Loucy (cell line): ENCODE measurements at regions not wholly inside any gene's neighbourhood (a gene's known extent, or its start where the extent isn't known, plus 50 kb on each side); places are given as distances from the start of the nearest gene placed in this dataset.

Source experiments
- H2AFZ ChIP-seq: fragments of 200-600 bp; sonication (generic); 2 replicates; pipeline ENCODE4 v1.6.0; 2016; ENCODE audit warnings: antibody characterized with exemption, mild to moderate bottlenecking, low read length, moderate library complexity
- H3F3A ChIP-seq: fragments of 200-600 bp; 2 replicates; pipeline ENCODE4 v1.6.0; 2016; ENCODE audit warnings: antibody characterized with exemption, low read depth, mild to moderate bottlenecking
- H3K27me3 ChIP-seq: fragments of 200-600 bp; sonication (generic); 2 replicates; pipeline ENCODE4 v1.6.1; 2014; ENCODE audit warnings: low read length, mild to moderate bottlenecking; ENCODE audit not compliant: insufficient read depth, poor library complexity, severe bottlenecking
- H3K36me3 ChIP-seq: fragments of 200-600 bp; sonication (generic); 2 replicates; pipeline ENCODE4 v1.6.1; 2016; ENCODE audit warnings: low read length; ENCODE audit not compliant: insufficient read depth
- H3K4me1 ChIP-seq: fragments of 200-600 bp; sonication (generic); 2 replicates; pipeline ENCODE4 v1.5.1; 2014; ENCODE audit warnings: low read length, mild to moderate bottlenecking; ENCODE audit not compliant: insufficient read depth, poor library complexity, severe bottlenecking
- H3K4me2 ChIP-seq: fragments of 200-600 bp; sonication (generic); 2 replicates; pipeline ENCODE4 v1.6.0; 2014; ENCODE audit warnings: antibody characterized with exemption, low read length, low read depth, mild to moderate bottlenecking; ENCODE audit not compliant: poor library complexity, severe bottlenecking
- H3K4me3 ChIP-seq: fragments of 200-600 bp; sonication (generic); 2 replicates; pipeline ENCODE4 v1.5.1; 2014; ENCODE audit warnings: low read length, mild to moderate bottlenecking, mixed read lengths; ENCODE audit not compliant: poor library complexity, severe bottlenecking
- H3K79me2 ChIP-seq: fragments of 200-600 bp; sonication (generic); 2 replicates; pipeline ENCODE4 v1.6.1; 2014; ENCODE audit warnings: low read length; ENCODE audit not compliant: insufficient read depth
- H3K9ac ChIP-seq: fragments of 200-600 bp; sonication (generic); 2 replicates; pipeline ENCODE4 v1.6.0; 2014; ENCODE audit warnings: mild to moderate bottlenecking, low read depth, low read length, moderate library complexity; ENCODE audit not compliant: poor library complexity, severe bottlenecking
- H3K9me2 ChIP-seq: fragments of 200-600 bp; sonication (generic); replicated peaks from 2 replicates; pipeline ENCODE4 v1.6.1; 2016; ENCODE audit warnings: low read depth, low read length, mixed read lengths
- H3K9me3 ChIP-seq: fragments of 200-600 bp; sonication (generic); 2 replicates; pipeline ENCODE4 v1.6.1; 2014; ENCODE audit warnings: mild to moderate bottlenecking, antibody characterized with exemption, low read length, low read depth; ENCODE audit not compliant: insufficient read depth
- H4K20me1 ChIP-seq: fragments of 200-600 bp; sonication (generic); 2 replicates; pipeline ENCODE4 v1.6.0; 2014; ENCODE audit warnings: antibody characterized with exemption, low read length, mild to moderate bottlenecking; ENCODE audit not compliant: insufficient read depth, poor library complexity, severe bottlenecking
- CTCF ChIP-seq: fragments of 200-600 bp; sonication (generic); conservative IDR thresholded peaks from 2 replicates; pipeline ENCODE4 v1.5.1; 2014; ENCODE audit warnings: mild to moderate bottlenecking, antibody characterized with exemption, low read length
- EZH2phosphoT487 ChIP-seq: fragments of 200-600 bp; IDR thresholded peaks from 2 replicates; pipeline ENCODE4 v1.6.1; 2018; ENCODE audit warnings: antibody characterized with exemption, mild to moderate bottlenecking, moderate library complexity, borderline replicate concordance

- TF ChIP-seq EZH2phosphoT487 (no peak), CTCF (no peak)
- Histone ChIP-seq H3K79me2 (no peaks in the 10 kb centered on the region), H3K9me2 (no peaks in the 10 kb centered on the region), H3K4me2 (no peak overlapping the region), H3K9ac (no peak overlapping the region), H3K4me1 (peaks cover 21% of the 10 kb centered on the region), H3K36me3 (no peaks in the 10 kb centered on the region), H3F3A (no peaks in the 10 kb centered on the region), H2AFZ (no peak overlapping the region), H3K4me3 (no peak overlapping the region), H3K27me3 (no peaks in the 10 kb centered on the region), H3K9me3 (no peaks in the 10 kb centered on the region), H4K20me1 (no peaks in the 10 kb centered on the region)
Observed at GRCh38 chr10:2933924-2934323, 133.4 kb upstream of the PFKP start.

GRCh38 chr10:2933519-2933918 lies 133.8 kb upstream of the PFKP start:
- Histone ChIP-seq H3K4me3 (no peak overlapping the region), H3K27me3 (no peaks in the 10 kb centered on the region), H3F3A (no peaks in the 10 kb centered on the region), H3K4me1 (peaks cover 21% of the 10 kb centered on the region), H2AFZ (no peak overlapping the region), H3K36me3 (no peaks in the 10 kb centered on the region), H3K9me2 (no peaks in the 10 kb centered on the region), H3K4me2 (no peak overlapping the region), H3K9me3 (no peaks in the 10 kb centered on the region), H4K20me1 (no peaks in the 10 kb centered on the region), H3K79me2 (no peaks in the 10 kb centered on the region), H3K9ac (no peak overlapping the region)
- TF ChIP-seq CTCF = no peak

DNA sequence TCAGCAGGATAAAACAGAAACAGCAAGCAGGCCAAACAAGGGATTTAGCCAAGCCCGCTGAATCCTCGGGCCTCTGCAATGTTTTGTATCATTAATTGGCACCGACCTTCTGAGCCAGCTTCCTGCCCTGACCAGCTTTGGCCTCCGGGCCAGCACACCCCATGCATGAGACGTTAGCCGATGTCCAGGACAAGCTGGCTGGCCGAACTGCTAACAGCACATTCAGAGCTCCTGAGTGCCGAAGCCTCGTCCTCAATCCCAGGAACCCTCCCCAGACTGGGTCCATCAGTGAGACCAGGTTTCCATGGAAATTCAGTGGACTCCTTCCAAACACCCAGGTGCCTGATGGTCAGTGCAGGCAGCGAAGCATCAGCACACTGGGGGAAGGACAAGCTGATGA lies 134.3 kb upstream of the PFKP start:
- H3K4me1 ChIP-seq = peaks cover 22% of the 10 kb centered on the region
- H2AFZ ChIP-seq = no peak overlapping the region
- no peaks in the 10 kb centered on the region for H3K27me3 ChIP-seq
- no peak overlapping the region for H3K4me3 ChIP-seq
- no peaks in the 10 kb centered on the region for H4K20me1 ChIP-seq
- H3K9me2 ChIP-seq = no peaks in the 10 kb centered on the region
- H3K9me3 ChIP-seq = no peaks in the 10 kb centered on the region
- H3K9ac ChIP-seq = no peak overlapping the region
- no peaks in the 10 kb centered on the region for H3F3A ChIP-seq
- TF ChIP-seq EZH2phosphoT487 = no peak
- TF ChIP-seq CTCF = no peak
- H3K79me2 ChIP-seq = no peaks in the 10 kb centered on the region
- H3K36me3 ChIP-seq = no peaks in the 10 kb centered on the region
- no peak overlapping the region for H3K4me2 ChIP-seq
